Activated CD4-positive, alpha-beta T cell treated with anti-CD3 and anti-CD28 coated beads, Interleukin-2, Interleukin-4, amounts not matched to agents 100 ng/mL and 50 ng/mL, durations not matched to agents 16 hours and 8 hours (primary cell): ENCODE measurements at regions not wholly inside any gene's neighbourhood (a gene's known extent, or its start where the extent isn't known, plus 50 kb on each side); places are given as distances from the start of the nearest gene placed in this dataset.

Experiments
- DNase-seq: peaks from one replicate; pipeline ENCODE4 v3.0.0-alpha.2; 2020; ENCODE audit warnings: low spot score

GRCh38 chr3:73697020-73697419 lies 72.3 kb upstream of the PDZRN3 start:
- DNase-seq: no peak

- no peak for DNase-seq
Measured at GRCh38 chr3:73695841-73696240, 71.1 kb upstream of the PDZRN3 start.

GRCh38 chr3:73694983-73695757 lies 70.4 kb upstream of the PDZRN3 start:
- DNase-seq: no peak

GRCh38 chr3:73687106-73688004 lies 62.6 kb upstream of the PDZRN3 start:
- no peak for DNase-seq

GRCh38 chr3:73685061-73685460 lies 60.3 kb upstream of the PDZRN3 start:
- no peak for DNase-seq

GRCh38 chr3:73683706-73684105 lies 59.0 kb upstream of the PDZRN3 start:
- no peak for DNase-seq

GRCh38 chr3:73681610-73682009 lies 56.9 kb upstream of the PDZRN3 start:
- DNase-seq: no peak

GRCh38 chr3:73681198-73681597 lies 56.5 kb upstream of the PDZRN3 start:
- no peak for DNase-seq

- no peak for DNase-seq
Measured at GRCh38 chr3:73680391-73681095, 55.8 kb upstream of the PDZRN3 start.

GRCh38 chr3:73677336-73678024 lies 52.7 kb upstream of the PDZRN3 start:
- no peak for DNase-seq
